Sigmoid colon (tissue), 4 donors: ENCODE measurements at regions not wholly inside any gene's neighbourhood (a gene's known extent, or its start where the extent isn't known, plus 50 kb on each side); places are given as distances from the start of the nearest gene placed in this dataset.

Source experiments
- CTCF ChIP-seq, 4 experiments: fragments of 450-650 bp in 3 of 4; fragments of 200-600 bp in 1 of 4; IDR thresholded peaks; one replicate each; pipeline ENCODE4 v1.5.1; 2016 to 2019; ENCODE audit warnings: antibody characterized with exemption in 4 of 4, mild to moderate bottlenecking in 3 of 4, moderate library complexity in 2 of 4
- EP300 ChIP-seq, 4 donors: sonication (generic); formaldehyde crosslinking; IDR thresholded peaks; one replicate each; pipeline ENCODE4 v1.6.1; 2017; ENCODE audit warnings: antibody characterized with exemption in 4 of 4
- POLR2A ChIP-seq, 2 donors: fragments of 450-650 bp; IDR thresholded peaks; one replicate each; pipeline ENCODE4 v1.6.1; 2016; ENCODE audit warnings: antibody characterized with exemption in 2 of 2, mild to moderate bottlenecking in 2 of 2, moderate library complexity in 2 of 2
- POLR2AphosphoS5 ChIP-seq, 4 donors: sonication (generic); formaldehyde crosslinking; IDR thresholded peaks; one replicate each; pipeline ENCODE4 v1.6.1; 2017; ENCODE audit warnings: antibody characterized with exemption in 4 of 4

GRCh38 chr6:91600561-91600960 lies 1013.7 kb upstream of the MAP3K7 start:
- TF ChIP-seq CTCF (IDR thresholded peaks at IDR 0.05) (no peak), POLR2A (IDR thresholded peaks at IDR 0.05) (no peak), EP300 (IDR thresholded peaks at IDR 0.05) (no peak), POLR2AphosphoS5 (IDR thresholded peaks at IDR 0.05) (no peak)
